ENCODE measurements at regions not wholly inside any gene's neighbourhood (a gene's known extent, or its start where the extent isn't known, plus 50 kb on each side); places are given as distances from the start of the nearest gene placed in this dataset.

- H3K27me3 ChIP-seq (ENCODE audit: insufficient read depth, low read length), result no peaks in the 10 kb centered on the region
Measured at GRCh38 chr6:167454003-167454402, 129.1 kb downstream of the TTLL2 start.

DNA sequence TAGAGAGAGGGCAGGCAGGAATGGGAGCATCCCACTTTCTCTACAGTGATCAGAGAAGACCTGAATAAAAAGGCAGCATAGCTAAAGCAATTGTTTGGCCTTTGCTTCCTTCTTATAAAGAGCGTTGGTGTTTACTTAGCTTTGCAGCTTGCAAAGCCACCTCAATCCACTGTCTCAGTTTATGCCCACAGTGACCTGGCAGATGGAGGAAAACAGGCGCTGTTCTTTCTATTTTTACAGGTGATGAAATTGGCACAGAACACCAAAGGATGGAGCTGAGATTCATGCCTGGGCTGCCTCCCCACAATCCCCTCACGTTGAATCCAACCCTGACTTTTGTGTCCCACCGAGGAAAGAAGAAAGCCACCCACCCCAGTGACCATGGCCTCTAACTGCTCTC, 130.5 kb downstream of the TTLL2 start:
- Histone ChIP-seq H3K4me1 (ENCODE audit: insufficient read depth, low read length) (peaks cover 11% of the 10 kb centered on the region), H3K36me3 (ENCODE audit: insufficient read depth, low read length) (no peaks in the 10 kb centered on the region), H3K27ac (ENCODE audit: low read depth, low read length) (no peak overlapping the region), H3K9ac (ENCODE audit: low read depth, low read length) (no peak overlapping the region), H3K27me3 (ENCODE audit: insufficient read depth, low read length) (no peaks in the 10 kb centered on the region), H3K9me3 (ENCODE audit: insufficient read depth, low read depth, low read length) (no peaks in the 10 kb centered on the region), H3K4me3 (ENCODE audit: low read length) (no peak overlapping the region)
- WGBS, result 90% methylated on average over 4 of the region's 4 CpGs

More at GRCh38 chr6:167454003-167454402, 129.1 kb downstream of the TTLL2 start:
- Histone ChIP-seq H3K4me3 (ENCODE audit: low read length) (no peak overlapping the region), H3K9me3 (ENCODE audit: insufficient read depth, low read depth, low read length) (no peaks in the 10 kb centered on the region), H3K9ac (ENCODE audit: low read depth, low read length) (no peak overlapping the region), H3K27ac (ENCODE audit: low read depth, low read length) (no peak overlapping the region), H3K36me3 (ENCODE audit: insufficient read depth, low read length) (no peaks in the 10 kb centered on the region), H3K4me1 (ENCODE audit: insufficient read depth, low read length) (peaks cover 11% of the 10 kb centered on the region)

DNA sequence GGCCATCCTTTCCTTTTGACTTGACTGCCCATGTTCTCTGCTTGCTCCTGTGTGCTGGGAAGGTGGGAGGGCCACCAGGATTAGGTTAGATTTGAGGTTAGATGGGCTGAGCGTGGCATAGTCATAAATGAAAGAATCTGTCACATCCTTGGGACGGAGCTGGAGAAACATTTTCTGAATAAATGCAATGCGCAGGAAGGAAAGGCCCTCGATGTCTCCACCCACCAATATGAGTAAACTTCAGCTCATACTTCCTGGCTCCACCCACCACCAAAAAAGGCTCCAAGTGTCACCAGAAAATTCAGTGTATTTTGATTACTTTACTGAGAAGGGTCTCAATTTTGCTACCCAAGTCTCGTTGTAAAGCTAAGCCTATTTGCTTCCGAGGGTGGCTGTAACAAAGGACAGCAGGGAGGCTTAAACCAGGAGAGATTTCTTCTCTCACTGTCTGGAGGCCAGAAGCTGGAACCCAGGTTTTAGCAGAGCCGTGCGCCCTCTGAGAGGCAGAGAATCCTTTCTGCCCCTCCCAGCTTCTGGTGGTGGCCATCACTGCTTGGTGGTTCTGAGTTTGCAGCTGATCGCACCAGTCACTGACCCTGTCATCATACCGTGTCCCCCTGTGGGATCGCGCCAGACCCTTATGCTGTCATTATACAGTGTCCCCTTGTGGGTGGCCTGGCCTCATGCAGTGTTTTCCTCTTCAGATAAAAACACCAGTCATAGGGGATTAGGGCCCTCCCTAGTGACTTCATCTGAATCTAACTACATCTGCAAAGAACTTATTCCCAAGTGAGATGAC, 137.8 kb downstream of the TTLL2 start:
- Histone ChIP-seq H3K4me1 (ENCODE audit: insufficient read depth, low read length) (peaks cover 2% of the 10 kb centered on the region; the same call in 1 of the 2 replicates), H3K9ac (ENCODE audit: low read depth, low read length) (no peak overlapping the region), H3K27ac (ENCODE audit: low read depth, low read length) (no peak overlapping the region), H3K9me3 (ENCODE audit: insufficient read depth, low read depth, low read length) (no peaks in the 10 kb centered on the region), H3K4me3 (ENCODE audit: low read length) (no peak overlapping the region), H3K27me3 (ENCODE audit: insufficient read depth, low read length) (no peaks in the 10 kb centered on the region), H3K36me3 (ENCODE audit: insufficient read depth, low read length) (no peaks in the 10 kb centered on the region)
- WGBS, result 95% methylated on average over 12 of the region's 12 CpGs

GRCh38 chr6:167464177-167464576, 139.3 kb downstream of the TTLL2 start:
- Histone ChIP-seq H3K9me3 (ENCODE audit: insufficient read depth, low read depth, low read length) (no peaks in the 10 kb centered on the region), H3K27ac (ENCODE audit: low read depth, low read length) (no peak overlapping the region), H3K4me3 (ENCODE audit: low read length) (no peak overlapping the region), H3K36me3 (ENCODE audit: insufficient read depth, low read length) (no peaks in the 10 kb centered on the region), H3K9ac (ENCODE audit: low read depth, low read length) (no peak overlapping the region), H3K4me1 (ENCODE audit: insufficient read depth, low read length) (no peaks in the 10 kb centered on the region), H3K27me3 (ENCODE audit: insufficient read depth, low read length) (no peaks in the 10 kb centered on the region)
- WGBS, result 92% methylated on average over 7 of the region's 7 CpGs

DNA sequence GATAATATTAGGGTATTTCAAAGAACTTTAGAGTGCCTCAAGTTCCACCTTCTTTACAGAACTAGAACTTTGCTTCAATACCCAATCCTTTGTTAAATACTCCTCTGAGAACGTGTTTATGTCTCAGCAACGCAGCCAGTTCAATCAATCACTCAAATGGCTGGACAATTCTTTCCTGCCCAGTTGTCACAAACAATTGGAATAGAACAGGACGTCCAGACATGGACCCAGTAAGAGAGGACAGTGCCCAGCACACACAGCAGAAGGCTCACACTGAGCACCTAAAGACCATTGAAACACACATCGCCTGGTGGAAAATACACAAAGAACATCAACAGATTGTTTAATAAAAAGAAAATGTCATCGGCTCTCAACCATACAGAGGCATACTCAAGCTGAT, 140.6 kb downstream of the TTLL2 start:
- 64% methylated on average over 5 of the region's 5 CpGs for WGBS
- no peaks in the 10 kb centered on the region for H3K36me3 ChIP-seq (ENCODE audit: insufficient read depth, low read length)
- no peak overlapping the region for H3K9ac ChIP-seq (ENCODE audit: low read depth, low read length)
- H3K9me3 ChIP-seq (ENCODE audit: insufficient read depth, low read depth, low read length), result no peaks in the 10 kb centered on the region
- H3K4me3 ChIP-seq (ENCODE audit: low read length), result no peak overlapping the region
- H3K27me3 ChIP-seq (ENCODE audit: insufficient read depth, low read length), result no peaks in the 10 kb centered on the region
- no peak overlapping the region for H3K27ac ChIP-seq (ENCODE audit: low read depth, low read length)
- 0 out of 2 replicates have a peak, but pooled peaks cover 3% of the 10 kb centered on the region for H3K4me1 ChIP-seq (ENCODE audit: insufficient read depth, low read length)

DNA sequence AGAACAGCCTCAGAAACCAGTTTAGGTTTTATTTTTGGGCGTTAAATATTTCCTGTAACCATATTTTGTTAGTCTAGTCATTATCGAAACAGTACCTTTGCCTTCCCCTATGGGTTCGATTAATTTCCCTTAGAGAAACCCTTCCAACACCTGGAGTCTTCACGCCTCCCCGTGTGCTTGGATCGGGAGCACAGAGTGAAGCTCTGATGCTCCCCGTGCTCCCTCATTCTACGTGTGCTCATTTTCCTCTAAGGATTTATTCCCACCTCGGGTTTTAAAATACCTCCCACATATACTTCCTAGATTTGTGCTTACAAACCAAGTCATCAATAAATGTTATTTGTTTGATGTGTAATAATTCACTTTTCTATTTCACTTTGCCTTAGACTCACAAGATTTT, 142.4 kb downstream of the TTLL2 start:
- Histone ChIP-seq H3K36me3 (ENCODE audit: insufficient read depth, low read length) (no peaks in the 10 kb centered on the region), H3K27me3 (ENCODE audit: insufficient read depth, low read length) (no peaks in the 10 kb centered on the region), H3K4me1 (ENCODE audit: insufficient read depth, low read length) (0 out of 2 replicates have a peak, but pooled peaks cover 3% of the 10 kb centered on the region), H3K9me3 (ENCODE audit: insufficient read depth, low read depth, low read length) (no peaks in the 10 kb centered on the region), H3K9ac (ENCODE audit: low read depth, low read length) (no peak overlapping the region), H3K27ac (ENCODE audit: low read depth, low read length) (no peak overlapping the region), H3K4me3 (ENCODE audit: low read length) (no peak overlapping the region)
- WGBS, result 96% methylated on average over 9 of the region's 9 CpGs

GRCh38 chr6:167467793-167468431, 143.0 kb downstream of the TTLL2 start:
- Histone ChIP-seq H3K9ac (ENCODE audit: low read depth, low read length) (no peak overlapping the region), H3K27me3 (ENCODE audit: insufficient read depth, low read length) (no peaks in the 10 kb centered on the region), H3K27ac (ENCODE audit: low read depth, low read length) (no peak overlapping the region), H3K9me3 (ENCODE audit: insufficient read depth, low read depth, low read length) (no peaks in the 10 kb centered on the region), H3K4me1 (ENCODE audit: insufficient read depth, low read length) (peaks cover 7% of the 10 kb centered on the region; the same call in 1 of the 2 replicates), H3K36me3 (ENCODE audit: insufficient read depth, low read length) (no peaks in the 10 kb centered on the region), H3K4me3 (ENCODE audit: low read length) (no peak overlapping the region)
- WGBS, result 92% methylated on average over 39 of the region's 39 CpGs

GRCh38 chr6:167469101-167469500, 144.2 kb downstream of the TTLL2 start:
- H3K4me1 ChIP-seq (ENCODE audit: insufficient read depth, low read length), result peaks cover 11% of the 10 kb centered on the region
- H3K4me3 ChIP-seq (ENCODE audit: low read length), result no peak overlapping the region
- no peak overlapping the region for H3K9ac ChIP-seq (ENCODE audit: low read depth, low read length)
- no peaks in the 10 kb centered on the region for H3K9me3 ChIP-seq (ENCODE audit: insufficient read depth, low read depth, low read length)
- H3K27me3 ChIP-seq (ENCODE audit: insufficient read depth, low read length), result no peaks in the 10 kb centered on the region
- 70% methylated on average over 3 of the region's 3 CpGs for WGBS
- H3K36me3 ChIP-seq (ENCODE audit: insufficient read depth, low read length), result no peaks in the 10 kb centered on the region
- no peak overlapping the region for H3K27ac ChIP-seq (ENCODE audit: low read depth, low read length)

DNA sequence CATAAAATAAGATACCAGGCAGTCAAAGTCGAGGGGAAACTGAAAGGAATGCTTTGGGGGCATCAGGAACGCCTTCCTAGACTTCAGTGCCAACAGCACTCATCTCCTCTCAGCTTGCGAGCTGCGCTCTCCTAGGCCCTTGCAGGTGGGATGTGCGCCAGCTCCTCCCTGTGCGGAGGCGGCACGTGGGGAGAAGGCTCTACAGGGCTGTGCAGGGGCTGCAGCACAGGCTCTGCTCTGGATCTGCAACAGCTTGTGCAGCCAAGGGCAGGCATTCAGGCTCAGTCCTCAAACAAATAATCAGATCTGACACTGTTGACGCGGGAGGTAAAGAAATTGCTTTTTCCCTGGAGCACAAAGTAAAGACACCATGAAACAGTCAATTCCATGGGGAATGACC, 144.8 kb downstream of the TTLL2 start:
- Histone ChIP-seq H3K27ac (ENCODE audit: low read depth, low read length) (no peak overlapping the region), H3K9ac (ENCODE audit: low read depth, low read length) (no peak overlapping the region), H3K27me3 (ENCODE audit: insufficient read depth, low read length) (no peaks in the 10 kb centered on the region), H3K36me3 (ENCODE audit: insufficient read depth, low read length) (no peaks in the 10 kb centered on the region), H3K4me1 (ENCODE audit: insufficient read depth, low read length) (peaks cover 11% of the 10 kb centered on the region), H3K4me3 (ENCODE audit: low read length) (no peak overlapping the region), H3K9me3 (ENCODE audit: insufficient read depth, low read depth, low read length) (no peaks in the 10 kb centered on the region)
- 82% methylated on average over 10 of the region's 10 CpGs for WGBS

DNA sequence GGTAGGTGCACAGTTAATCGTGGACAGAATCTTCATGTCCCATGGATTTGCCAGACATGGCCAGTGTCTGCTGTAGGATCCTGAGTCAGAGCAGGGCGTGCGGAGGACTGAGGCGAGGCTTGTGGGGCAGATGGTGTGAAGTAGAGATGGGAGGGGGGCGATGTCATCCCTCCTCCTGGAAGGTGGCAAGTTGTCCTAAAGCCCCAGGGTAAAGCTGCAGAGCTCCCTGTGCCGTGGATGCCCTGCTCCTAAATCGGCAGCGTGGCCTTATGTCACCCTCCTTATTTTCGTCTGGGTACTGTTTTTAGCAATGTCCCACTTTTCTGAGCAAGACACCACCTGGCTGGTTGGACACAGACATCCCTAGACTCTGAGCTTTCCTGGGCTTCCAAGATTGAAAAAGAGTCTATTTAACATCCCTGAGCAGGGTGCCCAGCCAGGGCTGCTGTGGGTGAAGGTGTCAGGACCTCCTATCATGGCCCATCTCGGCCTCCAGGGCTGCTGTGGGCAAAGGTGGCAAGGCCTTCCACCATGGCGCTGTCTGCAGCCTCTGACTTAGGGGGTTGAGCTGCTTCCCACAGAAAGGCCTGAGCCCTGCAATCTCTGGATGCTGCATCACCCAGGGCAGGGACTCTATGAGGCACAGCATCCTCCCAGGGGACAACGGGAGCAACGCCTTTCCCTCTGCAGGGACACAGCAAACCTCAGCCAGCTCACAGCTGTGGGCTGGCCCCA, 145.4 kb downstream of the TTLL2 start:
- Histone ChIP-seq H3K27me3 (ENCODE audit: insufficient read depth, low read length) (no peaks in the 10 kb centered on the region), H3K9ac (ENCODE audit: low read depth, low read length) (no peak overlapping the region), H3K9me3 (ENCODE audit: insufficient read depth, low read depth, low read length) (no peaks in the 10 kb centered on the region), H3K4me3 (ENCODE audit: low read length) (no peak overlapping the region), H3K27ac (ENCODE audit: low read depth, low read length) (no peak overlapping the region), H3K4me1 (ENCODE audit: insufficient read depth, low read length) (peaks cover 11% of the 10 kb centered on the region), H3K36me3 (ENCODE audit: insufficient read depth, low read length) (no peaks in the 10 kb centered on the region)
- WGBS, result 89% methylated on average over 13 of the region's 13 CpGs
